IMR-90 (cell line): ENCODE measurements at regions not wholly inside any gene's neighbourhood (a gene's known extent, or its start where the extent isn't known, plus 50 kb on each side); places are given as distances from the start of the nearest gene placed in this dataset.

Experiments used
- ATAC-seq: fragments of 200-7000 bp; cut with Tn5 transposase; 2 replicates; pipeline ENCODE4 v1.9.1; 2020; ENCODE audit warnings: low read depth, mild to moderate bottlenecking, moderate library complexity
- BruUV-seq: library from RNA; stranded (reverse); fragments of 400-500 nt; replicated peaks from 2 replicates; lab custom pipeline; 2021; lab: Mats Ljungman, UMichigan
- CTCF ChIA-PET: fragments of 300-600 bp; formaldehyde crosslinking; extraction: SDS; loops from one replicate; lab custom pipeline; 2021; ENCODE audit warnings: antibody characterized with exemption; lab: Yijun Ruan, JAX
- POLR2A ChIA-PET: fragments of 300-600 bp; sonication (Branson Sonifier 250); formaldehyde crosslinking; loops from one replicate; lab custom pipeline; 2022; ENCODE audit warnings: antibody characterized with exemption; ENCODE audit not compliant: unreplicated experiment; lab: Charles Lee
- DNase-seq: peaks from one replicate; pipeline ENCODE4 v3.0.0; 2013
- H2AFZ ChIP-seq: replicated peaks from 2 replicates; pipeline ENCODE3; 2013; ENCODE audit warnings: low read length, mild to moderate bottlenecking; ENCODE audit not compliant: poor library complexity
- H2AK5ac ChIP-seq: 2 replicates; pipeline ENCODE4 v1.6.1; 2013; ENCODE audit warnings: low read depth, low read length, inconsistent platforms
- H2AK9ac ChIP-seq: replicated peaks from 2 replicates; pipeline ENCODE3; 2013; ENCODE audit warnings: mild to moderate bottlenecking, low read depth, low read length, moderate library complexity; ENCODE audit not compliant: poor library complexity
- H2BK120ac ChIP-seq: 2 replicates; pipeline ENCODE4 v1.6.1; 2013; ENCODE audit warnings: low read depth, low read length, inconsistent platforms
- H2BK15ac ChIP-seq: 3 replicates; pipeline ENCODE4 v1.6.1; 2013; ENCODE audit warnings: low read depth, low read length, inconsistent platforms
- H2BK20ac ChIP-seq: 2 replicates; pipeline ENCODE4 v1.6.1; 2013; ENCODE audit warnings: low read depth, mild to moderate bottlenecking, inconsistent platforms, low read length, moderate library complexity
- H2BK5ac ChIP-seq: 2 replicates; pipeline ENCODE4 v1.6.1; 2013; ENCODE audit warnings: mild to moderate bottlenecking, low read depth, low read length, inconsistent platforms; ENCODE audit not compliant: poor library complexity, severe bottlenecking
- H3K14ac ChIP-seq: replicated peaks from 2 replicates; pipeline ENCODE4 v1.6.1; 2013; ENCODE audit warnings: low read depth, low read length, inconsistent platforms
- H3K18ac ChIP-seq: 2 replicates; pipeline ENCODE4 v1.6.1; 2013; ENCODE audit warnings: low read depth, low read length, control low read depth
- H3K23ac ChIP-seq: 2 replicates; pipeline ENCODE4 v1.6.1; 2013; ENCODE audit warnings: low read depth, low read length, inconsistent platforms
- H3K27ac ChIP-seq: 2 replicates; pipeline ENCODE4 v1.5.1; 2013; ENCODE audit warnings: mild to moderate bottlenecking, control low read depth, low read length; ENCODE audit not compliant: insufficient read depth
- H3K27me3 ChIP-seq: 2 replicates; pipeline ENCODE4 v1.6.1; 2013; ENCODE audit warnings: low read length; ENCODE audit not compliant: control insufficient read depth, insufficient read depth
- H3K36me3 ChIP-seq: 2 replicates; pipeline ENCODE4 v1.6.1; 2013; ENCODE audit warnings: low read length, mixed read lengths; ENCODE audit not compliant: control insufficient read depth, insufficient read depth
- H3K4ac ChIP-seq: 2 replicates; pipeline ENCODE4 v1.6.1; 2013; ENCODE audit warnings: low read depth, low read length, inconsistent platforms
- H3K4me1 ChIP-seq: 2 replicates; pipeline ENCODE4 v1.6.1; 2013; ENCODE audit warnings: low read length, mixed read lengths; ENCODE audit not compliant: control insufficient read depth, insufficient read depth
- H3K4me2 ChIP-seq: 2 replicates; pipeline ENCODE4 v1.6.1; 2013; ENCODE audit warnings: low read depth, mild to moderate bottlenecking, control low read depth, low read length, moderate library complexity
- H3K4me3 ChIP-seq: 2 replicates; pipeline ENCODE4 v1.5.1; 2013; ENCODE audit warnings: low read depth, mild to moderate bottlenecking, control low read depth, low read length, moderate library complexity; ENCODE audit not compliant: insufficient read depth
- H3K56ac ChIP-seq: 2 replicates; pipeline ENCODE4 v1.6.1; 2013; ENCODE audit warnings: low read length, inconsistent platforms; ENCODE audit not compliant: insufficient read depth; ENCODE audit errors: extremely low read depth
- H3K79me1 ChIP-seq, 2 experiments: 2 replicates each; pipeline ENCODE4 v1.6.1; 2013; ENCODE audit warnings: low read length in 2 of 2, inconsistent platforms in 1 of 2, low read depth in 1 of 2
- H3K9ac ChIP-seq: 2 replicates; pipeline ENCODE4 v1.6.1; 2013; ENCODE audit warnings: low read depth, low read length, control low read depth
- H3K9me1 ChIP-seq: 2 replicates; pipeline ENCODE4 v1.6.1; 2013; ENCODE audit warnings: low read length, inconsistent platforms; ENCODE audit not compliant: insufficient read depth
- H3K9me3 ChIP-seq: 2 replicates; pipeline ENCODE4 v1.6.1; 2013; ENCODE audit warnings: low read length; ENCODE audit not compliant: control insufficient read depth, insufficient read depth
- H4K20me1 ChIP-seq: 2 replicates; pipeline ENCODE4 v1.6.1; 2013; ENCODE audit warnings: low read length, inconsistent platforms; ENCODE audit not compliant: insufficient read depth
- H4K5ac ChIP-seq: 2 replicates; pipeline ENCODE4 v1.6.1; 2013; ENCODE audit warnings: mild to moderate bottlenecking, low read depth, low read length, control low read depth
- H4K8ac ChIP-seq, 2 experiments: 2 replicates each; pipeline ENCODE4 v1.6.1; 2013; ENCODE audit warnings: low read depth in 2 of 2, low read length in 2 of 2, control low read depth in 1 of 2, inconsistent platforms in 1 of 2
- H4K91ac ChIP-seq: 2 replicates; pipeline ENCODE4 v1.6.1; 2013; ENCODE audit warnings: low read depth, low read length, inconsistent platforms; ENCODE audit not compliant: insufficient read depth
- ELK1 ChIP-seq: fragments of 150-350 bp; IDR thresholded peaks from 2 replicates; pipeline ENCODE4 v1.6.1; 2016; ENCODE audit warnings: low read depth, mild to moderate bottlenecking, low read length, moderate library complexity, borderline replicate concordance
- FOS ChIP-seq: fragments of 150-350 bp; IDR thresholded peaks from 2 replicates; pipeline ENCODE4 v1.6.1; 2016; ENCODE audit warnings: low read depth, low read length
- MAZ ChIP-seq: IDR thresholded peaks from 2 replicates; pipeline ENCODE4 v1.6.1; 2012; ENCODE audit warnings: low read depth, mild to moderate bottlenecking, low read length, improper control_type of control experiment, moderate library complexity, borderline replicate concordance
- POLR2A ChIP-seq: IDR thresholded peaks from 2 replicates; pipeline ENCODE4 v1.6.1; 2012; ENCODE audit warnings: mild to moderate bottlenecking, low read depth, low read length
- RAD21 ChIP-seq: IDR thresholded peaks from 2 replicates; pipeline ENCODE4 v1.6.1; 2012; ENCODE audit warnings: low read length, improper control_type of control experiment
- dilution Hi-C: fragments of 300-500 bp; cut with HindIII; formaldehyde crosslinking; loops from one replicate; pipeline ENCODE4 v1.14.3; 2018; ENCODE audit warnings: low sequenced_read_pairs; ENCODE audit not compliant: unreplicated experiment
- in situ Hi-C: fragments of 300-500 bp; cut with MboI; formaldehyde crosslinking; loops from 3 replicates; pipeline ENCODE4 v1.14.3; 2019; ENCODE audit warnings: low sequenced_read_pairs, inconsistent platforms, mixed read lengths
- intact Hi-C: fragments of 100-400 bp; cut with micrococcal nuclease; formaldehyde crosslinking; loops from 2 replicates; pipeline ENCODE4 v1.10.0; 2022

DNA sequence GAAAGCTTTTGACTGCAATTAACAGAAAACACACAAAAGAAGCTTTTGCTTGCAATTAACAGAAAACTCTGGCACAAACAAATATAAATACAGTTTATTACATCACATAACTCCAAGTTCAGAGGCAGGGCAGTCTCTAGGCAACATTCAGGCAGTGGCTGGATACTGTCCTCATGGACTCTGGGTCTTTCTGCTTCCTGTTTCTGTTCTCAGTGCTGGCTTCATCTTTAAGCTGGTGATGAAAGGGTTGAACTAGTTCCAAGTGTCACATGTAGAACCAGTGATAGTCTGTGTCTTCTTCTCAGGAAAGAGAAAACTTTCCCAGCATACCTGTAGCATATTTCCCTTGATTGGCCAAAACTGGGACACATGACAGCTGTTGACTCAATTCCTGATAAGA is 222.6 kb upstream of the GLRA1 start:
- Histone ChIP-seq H2AFZ (no peak overlapping the region), H2BK120ac (no peak overlapping the region), H4K8ac (no peak overlapping the region), H2AK9ac (no peak overlapping the region), H3K4ac (no peak overlapping the region), H3K79me1 (no peaks in the 10 kb centered on the region), H2BK15ac (no peak overlapping the region), H3K9me3 (no peaks in the 10 kb centered on the region), H3K4me2 (no peak overlapping the region), H3K18ac (no peak overlapping the region), H3K27me3 (no peaks in the 10 kb centered on the region), H3K9me1 (no peaks in the 10 kb centered on the region), H3K4me1 (no peaks in the 10 kb centered on the region), H3K14ac (no peak overlapping the region), H3K27ac (no peak overlapping the region), H3K9ac (no peak overlapping the region), H4K91ac (no peak overlapping the region), H2BK20ac (no peak overlapping the region), H2BK5ac (no peak overlapping the region), H3K4me3 (no peak overlapping the region), H3K23ac (no peak overlapping the region), H3K56ac (no peak overlapping the region), H3K36me3 (no peaks in the 10 kb centered on the region), H4K20me1 (no peaks in the 10 kb centered on the region), H4K5ac (no peak overlapping the region), H2AK5ac (no peak overlapping the region)
- TF ChIP-seq RAD21 (no peak), ELK1 (no peak), MAZ (no peak), POLR2A (no peak), FOS (no peak)
- intact Hi-C loops = loop anchor here (10.0 kb wide), 1 partner anchor 1818 kb away; no protein-coding TSS in a partner anchor
- in situ Hi-C loops = no loop called here
- ChIA-PET POLR2A (no interaction called here), CTCF (no interaction called here)
- no TSS peak for BruUV-seq
- dilution Hi-C loops = no loop called here
- ATAC-seq (no peak), DNase-seq (no peak)
